GM12864 (cell line): ENCODE measurements at regions not wholly inside any gene's neighbourhood (a gene's known extent, or its start where the extent isn't known, plus 50 kb on each side); places are given as distances from the start of the nearest gene placed in this dataset.

Source experiments
- DNase-seq: peaks from one replicate; pipeline ENCODE4 v3.0.0-alpha.2; 2011; ENCODE audit warnings: low read depth
- H3K4me3 ChIP-seq: 2 replicates; pipeline ENCODE4 v1.5.1; 2011; ENCODE audit warnings: mild to moderate bottlenecking, low read depth, low read length, control low read depth
- TF ChIP-seq, protein P1 (sequence below): IDR thresholded peaks from 2 replicates; pipeline ENCODE4 v1.5.1; 2011; ENCODE audit warnings: low read depth, mild to moderate bottlenecking, moderate library complexity, low read length, control low read depth, inconsistent platforms; ENCODE audit errors: missing control alignments

- no peak for DNase-seq
- TF ChIP-seq, protein P1, sequence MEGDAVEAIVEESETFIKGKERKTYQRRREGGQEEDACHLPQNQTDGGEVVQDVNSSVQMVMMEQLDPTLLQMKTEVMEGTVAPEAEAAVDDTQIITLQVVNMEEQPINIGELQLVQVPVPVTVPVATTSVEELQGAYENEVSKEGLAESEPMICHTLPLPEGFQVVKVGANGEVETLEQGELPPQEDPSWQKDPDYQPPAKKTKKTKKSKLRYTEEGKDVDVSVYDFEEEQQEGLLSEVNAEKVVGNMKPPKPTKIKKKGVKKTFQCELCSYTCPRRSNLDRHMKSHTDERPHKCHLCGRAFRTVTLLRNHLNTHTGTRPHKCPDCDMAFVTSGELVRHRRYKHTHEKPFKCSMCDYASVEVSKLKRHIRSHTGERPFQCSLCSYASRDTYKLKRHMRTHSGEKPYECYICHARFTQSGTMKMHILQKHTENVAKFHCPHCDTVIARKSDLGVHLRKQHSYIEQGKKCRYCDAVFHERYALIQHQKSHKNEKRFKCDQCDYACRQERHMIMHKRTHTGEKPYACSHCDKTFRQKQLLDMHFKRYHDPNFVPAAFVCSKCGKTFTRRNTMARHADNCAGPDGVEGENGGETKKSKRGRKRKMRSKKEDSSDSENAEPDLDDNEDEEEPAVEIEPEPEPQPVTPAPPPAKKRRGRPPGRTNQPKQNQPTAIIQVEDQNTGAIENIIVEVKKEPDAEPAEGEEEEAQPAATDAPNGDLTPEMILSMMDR: no peak
- no peak overlapping the region for H3K4me3 ChIP-seq
These were observed 523.3 kb upstream of the RGS18 start for GRCh38 chr1:191634801-191635508.

GRCh38 chr1:191636345-191636744, 521.9 kb upstream of the RGS18 start:
- DNase-seq: no peak
- TF ChIP-seq, protein P1: no peak
- H3K4me3 ChIP-seq: no peak overlapping the region

DNA sequence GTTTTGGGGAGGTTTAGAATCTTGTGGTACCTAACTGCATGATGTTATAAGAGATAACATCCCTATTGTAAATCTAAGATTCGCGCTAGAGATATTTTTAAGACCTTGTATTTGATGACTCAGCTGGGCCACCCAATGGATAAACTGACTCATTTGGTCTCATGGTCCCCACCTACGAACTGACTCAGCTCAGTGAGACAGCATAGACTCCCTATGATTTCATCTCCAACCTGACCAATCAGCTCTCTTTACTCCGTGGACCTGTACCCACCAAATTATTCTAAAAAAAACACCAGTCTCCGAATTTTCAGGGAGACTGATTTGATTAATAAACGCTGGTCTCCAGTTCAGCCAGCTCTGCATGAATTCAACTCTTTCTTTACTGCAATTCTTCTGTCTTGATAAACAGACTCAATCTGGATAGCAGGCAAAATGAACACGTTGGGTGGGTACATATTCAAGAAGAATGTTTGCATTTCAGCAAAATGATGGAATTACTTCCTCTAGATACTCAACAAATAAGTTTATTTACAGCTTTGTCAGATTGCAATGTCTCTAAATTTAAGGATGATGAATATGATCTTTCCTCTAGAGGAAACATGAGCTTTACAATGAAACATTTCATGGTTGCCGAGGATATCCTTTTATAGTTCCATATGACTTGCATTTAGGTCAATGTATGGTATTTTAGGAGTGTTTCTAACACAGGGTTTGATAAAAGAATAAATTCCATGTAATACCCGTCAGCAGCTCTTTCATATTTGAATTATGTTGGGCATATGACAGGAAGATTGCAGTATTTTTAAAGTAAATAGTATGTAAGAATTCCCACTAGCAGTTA, 516.6 kb upstream of the RGS18 start:
- no peak overlapping the region for H3K4me3 ChIP-seq
- DNase-seq: no peak
- TF ChIP-seq, protein P1: no peak

GRCh38 chr1:191643060-191643459, 515.2 kb upstream of the RGS18 start:
- no peak for DNase-seq
- no peak overlapping the region for H3K4me3 ChIP-seq
- TF ChIP-seq, protein P1: no peak

GRCh38 chr1:191648939-191649338, 509.3 kb upstream of the RGS18 start:
- H3K4me3 ChIP-seq: no peak overlapping the region
- no peak for DNase-seq
- TF ChIP-seq, protein P1: no peak

GRCh38 chr1:191662051-191662450, 496.2 kb upstream of the RGS18 start:
- DNase-seq: no peak
- no peak overlapping the region for H3K4me3 ChIP-seq
- TF ChIP-seq, protein P1: no peak

DNA sequence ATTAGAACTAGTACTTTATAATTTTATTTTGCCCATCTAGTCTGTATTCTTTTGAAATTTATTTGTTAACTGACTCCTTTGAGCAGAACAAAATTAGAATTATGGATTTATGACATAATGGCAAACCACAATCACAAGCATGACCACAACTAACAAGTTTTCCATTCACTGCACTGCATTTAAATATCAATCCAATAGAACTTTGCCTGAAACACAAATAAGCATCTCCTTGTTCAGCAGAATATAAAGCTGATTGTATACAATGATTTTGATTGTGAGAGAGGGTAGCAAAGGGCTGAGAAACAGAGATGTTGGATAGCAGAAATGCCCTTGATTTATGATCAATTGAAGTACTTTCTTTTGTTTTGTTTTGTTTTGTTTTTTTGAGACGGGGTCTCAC, 495.5 kb upstream of the RGS18 start:
- TF ChIP-seq, protein P1: no peak
- no peak for DNase-seq
- H3K4me3 ChIP-seq: no peak overlapping the region
